ENCODE measurements at regions not wholly inside any gene's neighbourhood (a gene's known extent, or its start where the extent isn't known, plus 50 kb on each side); places are given as distances from the start of the nearest gene placed in this dataset.

GRCh38 chr2:7325186-7325585 is 408.0 kb downstream of the RNF144A start:
- no peak for TF ChIP-seq CTCF (conservative IDR thresholded peaks at IDR 0.05; ENCODE audit: low read depth, low read length)
- no peak for DNase-seq (ENCODE audit: low read depth)
- no peak overlapping the region for H3K4me3 ChIP-seq (ENCODE audit: low read length)

- DNase-seq (ENCODE audit: low read depth) = no peak
- TF ChIP-seq CTCF (conservative IDR thresholded peaks at IDR 0.05; ENCODE audit: low read depth, low read length) = no peak
- no peak overlapping the region for H3K4me3 ChIP-seq (ENCODE audit: low read length)
These were observed 412.3 kb downstream of the RNF144A start for GRCh38 chr2:7329465-7329864.

- DNase-seq (ENCODE audit: low read depth) = no peak
- no peak overlapping the region for H3K4me3 ChIP-seq (ENCODE audit: low read length)
- no peak for TF ChIP-seq CTCF (conservative IDR thresholded peaks at IDR 0.05; ENCODE audit: low read depth, low read length)
These were observed 416.1 kb downstream of the RNF144A start for GRCh38 chr2:7333189-7333765.

DNA sequence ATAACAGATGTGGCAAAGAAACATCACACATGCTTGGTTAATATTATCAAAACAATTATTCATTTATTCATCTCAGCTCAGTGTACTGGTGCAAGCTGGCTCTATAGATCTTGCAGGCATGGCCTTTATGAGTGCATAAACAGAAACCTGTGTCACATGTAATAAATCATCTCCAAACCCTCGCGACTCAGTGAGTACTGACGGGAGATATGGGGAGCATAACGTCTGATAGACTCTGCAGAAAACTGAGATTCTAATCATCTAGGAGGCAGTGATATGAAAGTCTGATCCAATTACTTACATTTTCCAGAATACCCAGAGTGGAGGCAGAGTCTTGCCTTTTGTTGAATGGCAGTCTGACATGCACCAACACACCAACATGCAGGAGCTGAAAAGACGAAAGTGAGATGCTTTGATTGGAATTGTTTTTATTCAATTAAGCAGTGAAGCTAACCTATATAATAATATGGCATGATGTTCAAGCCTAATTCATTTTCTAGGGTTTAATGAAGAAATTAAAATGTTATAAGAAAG is 416.8 kb downstream of the RNF144A start:
- no peak for DNase-seq (ENCODE audit: low read depth)
- H3K4me3 ChIP-seq (ENCODE audit: low read length) = no peak overlapping the region
- TF ChIP-seq CTCF (conservative IDR thresholded peaks at IDR 0.05; ENCODE audit: low read depth, low read length) = no peak

DNA sequence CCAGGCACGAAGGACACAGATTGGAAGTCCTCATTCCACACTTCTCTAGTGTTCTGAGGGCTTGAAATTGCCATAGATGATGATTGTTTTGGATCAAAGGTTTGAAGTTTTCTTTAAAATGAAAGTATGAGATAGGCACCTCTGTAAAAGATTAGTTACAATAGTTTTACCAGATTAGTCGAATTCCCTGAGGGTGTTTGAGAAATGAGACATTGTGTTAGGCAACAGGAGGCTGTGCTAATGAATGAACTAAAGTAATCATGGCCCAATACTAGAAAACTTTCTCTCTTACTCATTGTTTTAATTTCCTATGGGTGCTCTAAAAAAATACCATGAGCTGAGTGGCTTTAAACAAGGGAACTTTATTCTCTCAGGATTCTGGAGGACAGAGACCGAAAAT is 421.7 kb downstream of the RNF144A start:
- no peak overlapping the region for H3K4me3 ChIP-seq (ENCODE audit: low read length)
- DNase-seq (ENCODE audit: low read depth) = no peak
- TF ChIP-seq CTCF (conservative IDR thresholded peaks at IDR 0.05; ENCODE audit: low read depth, low read length) = no peak

- H3K4me3 ChIP-seq (ENCODE audit: low read length) = no peak overlapping the region
- no peak for DNase-seq (ENCODE audit: low read depth)
- TF ChIP-seq CTCF (conservative IDR thresholded peaks at IDR 0.05; ENCODE audit: low read depth, low read length) = no peak
These were observed 429.1 kb downstream of the RNF144A start for GRCh38 chr2:7346336-7346735.

DNA sequence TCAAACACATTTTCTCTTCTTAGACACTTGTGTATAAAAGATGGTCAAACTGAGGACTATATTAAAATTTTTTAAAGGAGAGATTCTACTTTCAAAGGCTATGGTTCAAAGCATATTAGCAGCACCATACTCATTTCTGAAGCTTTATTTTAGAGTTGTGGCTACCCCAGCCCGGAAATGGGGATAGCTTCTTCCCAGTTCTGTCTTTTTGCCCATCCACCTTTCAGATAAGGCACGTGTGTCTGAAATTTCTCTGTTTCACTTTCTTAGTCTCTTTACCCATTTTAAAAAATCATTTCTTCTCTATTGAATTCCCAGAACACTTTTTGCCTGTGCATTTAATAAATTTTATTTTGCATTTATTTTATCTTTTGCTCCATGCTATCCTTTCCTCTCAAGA is 431.5 kb downstream of the RNF144A start:
- H3K4me3 ChIP-seq (ENCODE audit: low read length) = no peak overlapping the region
- TF ChIP-seq CTCF (conservative IDR thresholded peaks at IDR 0.05; ENCODE audit: low read depth, low read length) = no peak
- DNase-seq (ENCODE audit: low read depth) = no peak

Measured in retinal pigment epithelial cell (primary cell).